ENCODE measurements at regions not wholly inside any gene's neighbourhood (a gene's known extent, or its start where the extent isn't known, plus 50 kb on each side); places are given as distances from the start of the nearest gene placed in this dataset.

DNA sequence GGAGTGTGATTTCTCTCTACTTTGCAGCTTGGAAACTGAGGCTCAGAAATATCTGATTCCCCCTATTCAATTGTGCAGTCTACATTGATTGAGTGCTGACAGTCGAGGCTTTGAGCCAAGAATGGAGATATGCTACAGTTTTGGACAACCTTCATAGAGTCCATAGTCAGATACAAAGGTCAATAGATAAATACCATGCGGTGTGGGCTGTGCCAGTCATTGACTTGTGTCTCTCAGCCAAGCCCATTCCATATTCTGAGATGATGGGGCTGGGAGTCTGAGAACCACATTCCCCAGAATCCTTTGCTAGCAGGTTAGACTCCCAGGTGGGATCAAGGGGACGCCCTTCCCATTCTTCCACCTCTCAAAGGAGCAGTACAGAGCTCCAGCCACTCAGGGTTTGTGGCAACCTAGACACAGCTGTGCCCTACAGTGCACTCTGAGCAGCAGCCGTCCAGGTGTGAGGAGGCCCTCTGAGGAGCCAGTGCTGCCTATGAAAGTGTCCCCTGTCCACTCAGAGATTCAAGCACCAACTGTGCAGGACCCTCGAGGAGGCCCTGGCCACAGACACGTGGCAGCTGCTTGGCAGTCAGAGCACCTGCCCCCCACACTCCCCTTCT, 348.3 kb downstream of the CYRIA start:
- no peak for DNase-seq (ENCODE audit: low read depth)

GRCh38 chr2:16316456-16317210, 349.0 kb downstream of the CYRIA start:
- DNase-seq (ENCODE audit: low read depth), result no peak

- no peak for DNase-seq (ENCODE audit: low read depth)
These were observed 349.7 kb downstream of the CYRIA start for GRCh38 chr2:16315908-16316307.

DNA sequence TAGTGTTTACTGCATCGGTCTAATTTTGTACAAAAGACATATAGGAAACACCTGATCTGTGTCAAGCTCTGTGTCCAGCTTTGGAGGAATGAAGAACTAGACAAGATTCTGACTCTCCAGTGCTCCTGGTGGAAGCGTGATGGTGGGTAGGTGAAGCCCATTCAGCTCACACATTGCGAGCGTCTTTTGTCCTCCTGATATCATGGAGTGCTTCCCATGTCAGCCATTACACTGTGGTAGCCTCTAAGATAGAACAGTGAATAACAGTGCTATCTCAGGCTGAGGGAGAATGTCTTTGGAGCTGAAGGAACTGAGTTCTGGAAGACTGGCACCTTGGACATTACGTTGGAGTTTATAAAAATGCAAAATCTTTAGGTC, 350.2 kb downstream of the CYRIA start:
- DNase-seq (ENCODE audit: low read depth), result no peak

- DNase-seq (ENCODE audit: low read depth), result no peak
These were observed 350.8 kb downstream of the CYRIA start for GRCh38 chr2:16314691-16315457.

GRCh38 chr2:16314001-16314400, 351.6 kb downstream of the CYRIA start:
- no peak for DNase-seq (ENCODE audit: low read depth)

DNA sequence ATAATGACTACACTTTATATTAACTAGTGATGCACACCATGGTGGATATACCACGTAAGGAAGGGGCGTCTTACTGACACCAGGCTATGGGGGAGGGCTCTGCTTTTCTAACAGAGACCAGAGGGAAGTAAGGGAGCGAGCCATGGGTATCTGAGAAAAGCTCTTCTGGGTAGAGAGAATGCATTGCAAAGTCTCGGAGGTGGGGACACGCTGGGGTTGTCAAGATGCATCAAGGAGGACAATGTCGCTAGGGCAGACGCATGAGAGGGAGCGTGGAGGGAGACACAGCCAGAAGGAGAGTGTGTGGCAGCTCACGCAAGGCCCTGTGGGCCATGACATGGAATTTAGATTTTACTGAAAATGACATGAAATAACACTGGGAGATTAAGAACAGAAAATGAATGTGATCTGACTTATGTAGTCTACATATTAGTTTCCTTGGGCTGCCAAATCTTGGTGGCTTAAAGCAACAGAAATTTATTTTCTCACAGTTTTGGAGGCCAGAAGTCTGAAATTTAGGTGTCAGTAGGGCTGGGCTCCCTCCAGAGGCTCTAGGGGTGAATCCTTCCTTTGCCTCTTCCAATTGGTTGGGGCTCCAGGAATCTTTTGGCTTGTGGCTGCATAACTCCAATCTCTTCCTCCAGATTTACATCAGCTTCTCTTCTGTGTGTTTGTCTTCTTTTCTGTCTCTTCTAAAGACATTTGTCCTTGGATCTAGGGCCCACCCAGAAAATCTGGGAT, 352.2 kb downstream of the CYRIA start:
- no peak for DNase-seq (ENCODE audit: low read depth)

DNA sequence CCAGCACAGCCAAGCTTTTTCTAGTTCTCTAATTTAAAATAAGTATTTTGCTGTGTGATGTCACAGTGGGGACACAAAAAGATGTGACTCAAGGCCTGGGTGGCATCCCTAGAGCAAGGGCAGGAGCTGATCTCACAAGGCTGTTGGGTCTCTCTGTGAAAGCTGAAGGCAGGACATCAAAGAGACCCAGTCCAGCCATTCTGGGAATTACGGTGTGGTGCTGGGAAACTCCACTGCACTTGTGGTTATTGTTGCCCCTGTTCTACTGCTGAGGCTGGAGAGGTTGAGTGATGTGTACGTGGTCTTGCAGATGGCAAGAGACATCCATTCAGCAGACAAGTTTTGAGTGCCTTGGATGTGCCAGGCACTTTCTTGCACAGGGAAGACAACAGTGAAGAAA, 352.9 kb downstream of the CYRIA start:
- DNase-seq (ENCODE audit: low read depth), result no peak

DNA sequence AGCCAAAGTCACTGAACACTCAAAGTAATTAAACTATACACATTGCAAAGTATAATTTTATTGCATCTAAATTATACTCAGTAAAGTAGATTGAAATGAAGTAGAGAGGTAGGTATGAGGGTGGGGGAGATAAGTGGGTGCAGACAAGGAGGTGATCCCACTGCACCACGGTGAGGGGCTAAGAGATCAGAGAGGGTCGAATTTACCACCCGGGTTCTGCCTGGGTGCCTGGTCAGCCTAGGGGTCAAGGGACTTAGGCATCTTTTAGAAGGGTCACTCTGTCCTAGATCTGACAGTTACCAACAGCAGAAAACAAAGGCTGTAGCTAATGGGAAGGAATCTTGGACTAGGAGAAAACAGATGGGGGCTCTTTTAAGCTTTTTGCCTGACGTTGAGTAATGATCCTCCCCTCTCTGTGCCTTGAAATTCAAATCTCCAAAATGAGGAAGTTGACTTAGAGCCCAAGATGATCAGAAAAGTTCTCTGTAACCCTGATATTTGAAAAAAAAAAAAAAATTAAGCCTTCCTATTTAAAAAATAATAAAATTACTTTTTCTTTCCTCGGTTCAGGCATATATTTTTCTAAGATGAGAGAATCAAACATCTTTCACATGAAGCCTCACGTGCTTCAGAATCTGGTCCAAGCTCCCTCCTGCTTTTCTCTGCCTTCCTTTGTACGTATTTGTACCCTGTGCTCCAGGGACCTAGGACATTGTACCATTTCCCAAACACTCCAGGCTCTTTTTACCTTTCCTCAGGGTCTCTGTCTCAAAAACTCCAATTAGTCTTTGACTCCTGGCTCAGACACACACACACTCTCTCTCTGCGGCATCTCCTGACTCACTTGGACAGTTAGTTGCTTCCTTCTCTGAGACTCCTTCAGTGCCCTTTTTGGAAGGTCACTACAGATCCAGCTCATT, 353.9 kb downstream of the CYRIA start:
- DNase-seq (ENCODE audit: low read depth), result no peak

- no peak for DNase-seq (ENCODE audit: low read depth)
These were observed 356.8 kb downstream of the CYRIA start for GRCh38 chr2:16308816-16309215.

- no peak for DNase-seq (ENCODE audit: low read depth)
These were observed 360.6 kb downstream of the CYRIA start for GRCh38 chr2:16304876-16305590.

- DNase-seq (ENCODE audit: low read depth), result no peak
These were observed 361.9 kb downstream of the CYRIA start for GRCh38 chr2:16303761-16304160.

GRCh38 chr2:16303273-16303577, 362.4 kb downstream of the CYRIA start:
- DNase-seq (ENCODE audit: low read depth), result no peak

DNA sequence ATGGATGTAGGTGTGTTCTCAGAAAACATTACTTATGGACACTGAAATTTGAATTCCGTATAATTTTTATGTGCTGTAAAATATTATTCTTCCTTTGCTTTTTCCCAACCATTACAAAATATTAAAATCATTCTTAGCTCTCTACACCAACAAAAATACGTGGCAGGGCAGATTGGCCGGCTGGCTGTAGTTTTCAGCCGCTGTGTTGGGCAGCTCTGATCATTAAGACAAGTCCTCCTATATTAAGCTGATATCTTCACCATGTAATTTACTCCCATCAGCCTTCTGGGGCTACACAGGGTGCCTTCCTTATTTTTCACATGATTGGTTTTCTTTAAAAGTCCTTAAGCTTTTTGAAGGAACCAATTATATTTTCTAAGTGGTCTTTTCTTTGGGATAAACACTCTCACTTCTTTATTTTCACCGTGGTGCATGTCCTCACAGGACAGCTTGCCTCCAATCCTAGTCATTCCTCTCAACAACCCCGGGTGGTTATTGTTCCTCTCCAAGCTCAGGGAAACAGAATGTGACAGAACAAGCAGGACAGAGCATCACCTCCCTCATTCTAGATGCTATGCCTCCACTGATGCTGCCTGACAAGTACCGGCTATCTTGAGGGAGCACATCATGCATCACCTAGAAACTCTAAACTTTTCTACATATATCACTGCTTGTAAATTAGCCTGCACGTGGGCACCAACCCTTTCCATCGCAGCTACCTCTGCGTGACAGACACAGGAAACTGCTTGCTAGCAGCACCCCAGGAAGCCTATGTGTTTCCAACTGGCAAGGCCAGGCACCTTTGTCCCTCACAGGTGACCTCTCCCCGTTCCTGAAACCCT, 362.3 kb downstream of the MYCN start:
- DNase-seq (ENCODE audit: low read depth), result no peak

GRCh38 chr2:16301961-16302360, 361.6 kb downstream of the MYCN start:
- no peak for DNase-seq (ENCODE audit: low read depth)

- no peak for DNase-seq (ENCODE audit: low read depth)
These were observed 358.5 kb downstream of the MYCN start for GRCh38 chr2:16298866-16299265.

DNA sequence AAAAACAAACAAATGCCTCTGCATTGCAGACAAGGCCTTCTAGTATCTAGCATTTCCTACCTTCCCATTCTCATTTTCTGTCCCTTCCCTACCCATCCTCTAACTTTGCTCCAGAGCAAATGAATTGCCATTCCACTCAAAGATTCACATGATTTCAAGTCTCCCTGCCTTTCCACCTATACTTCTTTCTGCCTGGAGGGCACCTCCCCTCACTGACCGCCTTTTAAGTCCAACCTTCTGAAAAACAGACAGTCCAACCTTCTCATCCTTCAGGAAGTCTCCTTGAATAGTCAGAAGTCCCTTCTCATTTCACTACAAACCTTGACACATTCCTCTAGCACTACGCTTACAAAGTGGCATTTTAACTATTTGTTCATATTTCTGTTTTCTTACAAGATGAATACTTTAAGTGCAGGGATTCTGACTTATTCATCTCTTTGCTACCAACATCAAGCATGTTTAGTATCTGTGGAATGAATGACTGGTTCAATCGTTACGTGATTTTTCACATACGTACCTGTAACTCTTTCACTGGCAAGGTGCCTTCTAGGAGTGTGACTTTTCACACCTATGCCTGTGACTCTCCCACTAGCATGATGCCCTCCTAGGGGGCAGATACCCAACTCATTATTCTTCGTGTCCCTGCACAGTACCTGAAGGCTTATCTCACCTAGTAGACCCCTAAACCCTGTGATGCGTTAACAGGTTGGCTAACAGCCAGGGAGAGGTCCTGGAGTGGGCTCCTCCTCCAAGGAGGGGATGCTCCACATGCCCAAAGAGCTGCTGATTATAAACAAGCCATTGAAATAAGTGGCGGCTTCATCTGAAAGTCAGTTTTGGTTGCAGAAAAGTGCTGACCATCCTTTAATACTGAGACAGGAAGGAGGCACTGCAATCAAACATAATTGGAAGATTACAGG, 356.2 kb downstream of the MYCN start:
- no peak for DNase-seq (ENCODE audit: low read depth)

DNA sequence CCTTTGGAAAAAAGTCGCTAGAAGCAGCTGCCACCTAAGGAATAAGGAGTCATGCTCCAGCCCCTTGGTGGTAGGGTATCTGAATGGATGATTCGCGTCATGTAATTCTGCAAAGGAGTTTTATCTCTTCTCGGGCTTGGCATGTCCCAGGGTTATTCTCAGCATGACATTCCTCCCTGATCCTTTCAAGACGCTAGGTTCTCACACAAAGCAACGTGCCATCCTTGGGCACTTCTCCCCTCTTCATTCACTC, 355.6 kb downstream of the MYCN start:
- DNase-seq (ENCODE audit: low read depth), result no peak

DNA sequence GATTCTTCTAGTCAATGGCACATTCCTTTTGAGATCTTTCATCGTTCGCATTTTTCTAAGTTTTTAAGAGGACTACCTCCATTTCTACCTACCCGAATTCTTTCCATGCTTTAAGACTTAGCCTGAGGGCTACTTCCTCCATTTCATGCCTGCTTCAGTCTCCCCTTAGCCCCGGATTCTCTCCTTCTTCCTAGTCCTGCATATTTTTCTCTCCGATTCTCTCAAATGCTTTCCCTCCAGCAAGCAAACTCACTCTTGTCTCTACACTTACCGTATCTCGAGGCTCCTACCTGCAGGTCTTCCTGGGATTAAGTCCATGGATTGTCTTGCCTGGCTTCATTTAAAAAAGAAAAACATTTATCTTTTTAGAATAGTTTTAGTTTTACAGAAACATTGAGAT, 354.4 kb downstream of the MYCN start:
- no peak for DNase-seq (ENCODE audit: low read depth)

All from activated T-helper 1 cell treated with Interleukin-2 at 50 U/mL for 16 hours (primary cell).